Duodenal mucosa (tissue), 2 donors: ENCODE measurements at regions not wholly inside any gene's neighbourhood (a gene's known extent, or its start where the extent isn't known, plus 50 kb on each side); places are given as distances from the start of the nearest gene placed in this dataset.
A peak's percentile ranks its signal among the peaks of the same experiment; 100 is the strongest.
"Not testable (repeated sequence)": the region's sequence is repeated elsewhere in the genome, so short reads cannot be mapped to it uniquely, and the experiment has no call there.

ENCODE experiments used
- H3K27ac ChIP-seq: one replicate; pipeline ENCODE4 v1.7.0; 2013; ENCODE audit warnings: low read depth, low read length
- H3K27me3 ChIP-seq, 2 donors: one replicate each; pipeline ENCODE4 v1.7.0; 2013; ENCODE audit warnings: low read length in 2 of 2, control low read depth in 1 of 2; ENCODE audit not compliant: insufficient read depth in 2 of 2, control insufficient read depth in 1 of 2
- H3K36me3 ChIP-seq, 2 donors: one replicate each; pipeline ENCODE4 v1.7.0; 2013; ENCODE audit warnings: low read length in 2 of 2, control low read depth in 1 of 2; ENCODE audit not compliant: insufficient read depth in 2 of 2, control insufficient read depth in 1 of 2
- H3K4me1 ChIP-seq, 2 donors: one replicate each; pipeline ENCODE4 v1.7.0; 2013; ENCODE audit warnings: low read length in 2 of 2, control low read depth in 1 of 2; ENCODE audit not compliant: insufficient read depth in 2 of 2, control insufficient read depth in 1 of 2
- H3K4me3 ChIP-seq, 2 donors: one replicate each; pipeline ENCODE4 v1.7.0; 2013; ENCODE audit warnings: low read length in 2 of 2, low read depth in 1 of 2
- H3K9ac ChIP-seq, 2 donors: one replicate each; pipeline ENCODE4 v1.7.0; 2013; ENCODE audit warnings: low read length in 2 of 2, low read depth in 1 of 2
- H3K9me3 ChIP-seq, 2 donors: one replicate each; pipeline ENCODE4 v1.7.0; 2013; ENCODE audit warnings: low read length in 2 of 2, control low read depth in 1 of 2; ENCODE audit not compliant: control insufficient read depth in 1 of 2

GRCh38 chrX:65596270-65597034, 61.9 kb upstream of the LAS1L start:
- no peaks in the 10 kb centered on the region for H3K9me3 ChIP-seq
- peak overlapping the region in 1 of 2 donors; percentile 10 for H3K9ac ChIP-seq
- no peak overlapping the region for H3K4me3 ChIP-seq
- no peaks in the 10 kb centered on the region for H3K27me3 ChIP-seq
- H3K27ac ChIP-seq: peak overlapping the region; percentile 25
- H3K4me1 ChIP-seq: peaks cover 0 to 3% of the 10 kb centered on the region in 2 donors
- H3K36me3 ChIP-seq: no peaks in the 10 kb centered on the region

- H3K4me3 ChIP-seq: no peak overlapping the region
- peak overlapping the region; percentile 10 to 51 for H3K9ac ChIP-seq
- H3K9me3 ChIP-seq: no peaks in the 10 kb centered on the region
- peaks cover 0 to 3% of the 10 kb centered on the region in 2 donors for H3K4me1 ChIP-seq
- no peaks in the 10 kb centered on the region for H3K27me3 ChIP-seq
- no peaks in the 10 kb centered on the region for H3K36me3 ChIP-seq
- H3K27ac ChIP-seq: no peak overlapping the region
Measured at GRCh38 chrX:65595460-65595876, 60.9 kb upstream of the LAS1L start.

- Histone ChIP-seq H3K4me3 (no peak overlapping the region), H3K27me3 (no peaks in the 10 kb centered on the region), H3K9ac (no peak overlapping the region), H3K4me1 (no peaks in the 10 kb centered on the region), H3K27ac (no peak overlapping the region), H3K9me3 (no peaks in the 10 kb centered on the region), H3K36me3 (no peaks in the 10 kb centered on the region)
Measured at GRCh38 chrX:65591206-65591605, 56.6 kb upstream of the LAS1L start.

GRCh38 chrX:65589304-65589703, 54.7 kb upstream of the LAS1L start:
- Histone ChIP-seq H3K4me1 (no peaks in the 10 kb centered on the region), H3K9ac (no peak overlapping the region), H3K27ac (no peak overlapping the region), H3K27me3 (no peaks in the 10 kb centered on the region), H3K9me3 (no peaks in the 10 kb centered on the region), H3K4me3 (no peak overlapping the region), H3K36me3 (no peaks in the 10 kb centered on the region)

DNA sequence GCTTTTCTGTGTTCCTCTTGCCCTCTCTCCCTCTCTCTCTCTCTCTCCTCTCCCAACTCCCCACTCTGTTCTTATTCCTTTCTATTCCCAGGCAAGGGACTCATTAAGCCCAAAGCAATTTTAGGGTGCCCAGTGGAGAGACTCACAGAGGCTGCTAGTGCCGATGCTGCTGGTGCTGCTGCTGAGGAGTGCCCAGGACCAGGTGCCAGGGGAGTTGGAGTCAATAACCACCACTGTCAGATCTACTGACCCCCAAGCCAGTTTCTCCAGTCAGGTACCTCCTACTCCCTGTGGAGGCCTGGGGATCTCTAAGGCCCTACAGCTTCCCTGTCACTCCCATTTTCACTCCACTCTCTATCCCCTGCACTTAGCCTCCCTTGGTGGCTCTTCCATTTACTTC, 54.2 kb upstream of the LAS1L start:
- H3K27ac ChIP-seq: no peak overlapping the region

DNA sequence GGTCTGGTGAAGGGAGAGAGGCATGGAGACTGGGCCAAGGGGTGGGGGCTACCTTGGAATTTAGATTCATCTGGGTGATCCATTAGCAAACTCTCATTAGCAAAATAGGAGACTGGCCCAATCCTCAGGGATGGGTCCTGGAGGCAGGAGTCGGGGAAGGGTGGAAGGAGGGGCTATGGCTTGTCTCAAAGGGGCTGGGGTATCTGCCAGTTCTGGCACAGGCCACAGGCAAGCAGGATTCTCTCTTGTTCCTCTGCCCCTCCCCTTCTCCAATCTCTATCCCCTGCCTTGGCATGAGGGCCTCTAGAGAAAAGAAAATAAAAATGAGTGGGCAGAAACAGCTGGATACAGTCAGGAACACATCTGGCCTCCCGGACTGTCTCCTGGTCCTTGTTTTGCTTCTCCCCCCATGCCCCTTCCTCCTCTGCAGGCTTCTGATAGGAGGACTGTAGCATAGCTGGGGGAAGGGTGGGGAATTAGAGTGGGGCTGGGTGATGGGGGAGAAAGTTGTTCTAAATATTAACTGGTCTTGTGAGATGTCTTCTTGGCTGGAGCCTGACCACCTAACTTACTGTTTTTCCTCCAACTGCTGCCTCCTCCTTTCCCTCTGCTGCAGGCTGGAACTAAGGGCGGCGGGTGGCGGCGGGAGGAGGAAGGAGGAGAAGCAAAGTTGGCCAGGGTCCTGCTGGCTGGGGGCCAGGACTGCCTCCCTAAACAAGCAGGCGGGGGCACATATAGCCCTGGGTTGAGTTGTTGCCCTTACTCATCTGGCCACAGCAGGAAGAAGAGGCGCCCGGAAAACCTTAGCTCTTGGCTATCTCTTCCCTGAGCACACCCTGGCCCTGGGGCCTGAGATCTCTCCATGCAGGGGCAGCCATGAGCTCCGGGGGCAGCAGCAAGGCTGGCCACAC, 53.3 kb upstream of the LAS1L start:
- no peaks in the 10 kb centered on the region for H3K4me1 ChIP-seq
- no peak overlapping the region for H3K4me3 ChIP-seq
- H3K27ac ChIP-seq: no peak overlapping the region
- H3K27me3 ChIP-seq: no peaks in the 10 kb centered on the region
- no peaks in the 10 kb centered on the region for H3K36me3 ChIP-seq
- H3K9me3 ChIP-seq: no peaks in the 10 kb centered on the region
- H3K9ac ChIP-seq: no peak overlapping the region

More for the DNA sequence above, 54.2 kb upstream of the LAS1L start:
- Histone ChIP-seq H3K9me3 (no peaks in the 10 kb centered on the region), H3K27me3 (no peaks in the 10 kb centered on the region), H3K4me1 (no peaks in the 10 kb centered on the region), H3K9ac (no peak overlapping the region), H3K4me3 (no peak overlapping the region), H3K36me3 (no peaks in the 10 kb centered on the region)

GRCh38 chrX:65586491-65586890, 51.9 kb upstream of the LAS1L start:
- Histone ChIP-seq H3K27me3 (no peaks in the 10 kb centered on the region), H3K4me3 (no peak overlapping the region), H3K9ac (no peak overlapping the region), H3K27ac (no peak overlapping the region), H3K36me3 (no peaks in the 10 kb centered on the region), H3K4me1 (no peaks in the 10 kb centered on the region), H3K9me3 (no peaks in the 10 kb centered on the region)

DNA sequence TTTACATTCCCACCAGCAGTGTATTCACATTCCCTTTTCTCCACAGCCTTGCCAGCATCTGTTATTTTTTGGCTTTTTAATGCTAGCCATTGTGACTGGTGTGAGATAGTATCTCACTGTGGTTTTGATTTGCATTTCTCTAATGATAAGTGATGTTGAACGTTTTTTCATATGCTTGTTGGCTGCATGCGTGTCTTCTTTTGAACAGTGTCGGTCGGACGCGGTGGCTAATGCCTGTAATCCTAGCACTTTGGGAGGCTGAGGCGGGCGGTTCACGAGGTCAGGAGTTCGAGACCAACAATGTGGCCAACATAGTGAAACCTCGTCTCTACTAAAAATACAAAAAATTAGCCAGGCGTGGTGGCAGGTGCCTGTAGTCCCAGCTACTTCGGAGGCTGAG, 50.6 kb upstream of the LAS1L start:
- H3K27ac ChIP-seq, H3K4me3 ChIP-seq, H3K9ac ChIP-seq, H3K4me1 ChIP-seq, H3K9me3 ChIP-seq, H3K36me3 ChIP-seq, H3K27me3 ChIP-seq: not testable (repeated sequence)
